Inferior parietal cortex (tissue), 1 donor: ENCODE measurements at regions not wholly inside any gene's neighbourhood (a gene's known extent, or its start where the extent isn't known, plus 50 kb on each side); places are given as distances from the start of the nearest gene placed in this dataset.

Experiments
- DNase-seq: peaks from one replicate; pipeline ENCODE4 v3.0.0-alpha.2; 2016; ENCODE audit errors: extremely low spot score

- no peak for DNase-seq
Observed at GRCh38 chr11:92911478-92911877, 58.0 kb upstream of the MTNR1B start.

- no peak for DNase-seq
Observed at GRCh38 chr11:92915551-92915950, 53.9 kb upstream of the MTNR1B start.

- no peak for DNase-seq
Observed at GRCh38 chr11:92916299-92916698, 53.2 kb upstream of the MTNR1B start.

GRCh38 chr11:92917927-92918326 is 51.5 kb upstream of the MTNR1B start:
- no peak for DNase-seq

GRCh38 chr11:92919048-92919447 is 50.4 kb upstream of the MTNR1B start:
- DNase-seq = no peak
